Stimulated activated CD8-positive, alpha-beta memory T cell treated with anti-CD3 and anti-CD28 coated beads, Interleukin-4, amount 100 ng/mL, for 48 hours (primary cell): ENCODE measurements at regions not wholly inside any gene's neighbourhood (a gene's known extent, or its start where the extent isn't known, plus 50 kb on each side); places are given as distances from the start of the nearest gene placed in this dataset.

ENCODE experiments used
- DNase-seq: peaks from one replicate; pipeline ENCODE4 v3.0.0-alpha.2; 2020

GRCh38 chr2:239608723-239609122 lies 207.9 kb upstream of the HDAC4 start:
- DNase-seq = peak; percentile 3

GRCh38 chr2:239608260-239608659 lies 207.4 kb upstream of the HDAC4 start:
- no peak for DNase-seq

GRCh38 chr2:239607517-239608191 lies 206.8 kb upstream of the HDAC4 start:
- DNase-seq = peak; percentile 14

GRCh38 chr2:239606741-239607516 lies 206.1 kb upstream of the HDAC4 start:
- DNase-seq = no peak

- DNase-seq = no peak
Measured at GRCh38 chr2:239605976-239606375, 205.2 kb upstream of the HDAC4 start.

- no peak for DNase-seq
Measured at GRCh38 chr2:239605409-239605808, 204.6 kb upstream of the HDAC4 start.

GRCh38 chr2:239604861-239605260 lies 204.0 kb upstream of the HDAC4 start:
- no peak for DNase-seq

GRCh38 chr2:239603411-239604356 lies 202.9 kb upstream of the HDAC4 start:
- peak; percentile 7 for DNase-seq

GRCh38 chr2:239602290-239603282 lies 201.8 kb upstream of the HDAC4 start:
- peak; percentile 21 for DNase-seq

GRCh38 chr2:239601880-239602279 lies 201.1 kb upstream of the HDAC4 start:
- DNase-seq = no peak

- peak; percentile 21 for DNase-seq
Measured at GRCh38 chr2:239601201-239601851, 200.5 kb upstream of the HDAC4 start.

GRCh38 chr2:239600650-239601049 lies 199.8 kb upstream of the HDAC4 start:
- no peak for DNase-seq

GRCh38 chr2:239600001-239600593 lies 199.3 kb upstream of the HDAC4 start:
- peak; percentile 16 for DNase-seq

- peak; percentile 10 for DNase-seq
Measured at GRCh38 chr2:239599299-239599698, 198.5 kb upstream of the HDAC4 start.

- DNase-seq = no peak
Measured at GRCh38 chr2:239598732-239599090, 197.9 kb upstream of the HDAC4 start.

- peak; percentile 43 for DNase-seq
Measured at GRCh38 chr2:239598011-239598731, 197.4 kb upstream of the HDAC4 start.

GRCh38 chr2:239597216-239597615 lies 196.4 kb upstream of the HDAC4 start:
- no peak for DNase-seq

- DNase-seq = no peak
Measured at GRCh38 chr2:239596792-239597191, 196.0 kb upstream of the HDAC4 start.

- no peak for DNase-seq
Measured at GRCh38 chr2:239596253-239596652, 195.4 kb upstream of the HDAC4 start.

- no peak for DNase-seq
Measured at GRCh38 chr2:239595726-239596125, 194.9 kb upstream of the HDAC4 start.
